ENCODE measurements at regions not wholly inside any gene's neighbourhood (a gene's known extent, or its start where the extent isn't known, plus 50 kb on each side); places are given as distances from the start of the nearest gene placed in this dataset.
"Not testable (repeated sequence)": the region's sequence is repeated elsewhere in the genome, so short reads cannot be mapped to it uniquely, and the experiment has no call there.

- no peak for FAIRE-seq
Observed at GRCh38 chr14:23862513-23862912, 91.1 kb upstream of the DHRS4 start.

GRCh38 chr14:23863836-23864235 lies 89.7 kb upstream of the DHRS4 start:
- no peak for FAIRE-seq

- no peak for FAIRE-seq
Observed at GRCh38 chr14:23864259-23864658, 89.3 kb upstream of the DHRS4 start.

- no peak for FAIRE-seq
Observed at GRCh38 chr14:23864861-23865260, 88.7 kb upstream of the DHRS4 start.

- FAIRE-seq: no peak
Observed at GRCh38 chr14:23865502-23865901, 88.1 kb upstream of the DHRS4 start.

- FAIRE-seq: no peak
Observed at GRCh38 chr14:23866269-23866668, 87.3 kb upstream of the DHRS4 start.

GRCh38 chr14:23869078-23869719 lies 84.4 kb upstream of the DHRS4 start:
- no peak for FAIRE-seq

GRCh38 chr14:23876160-23876750 lies 77.3 kb upstream of the DHRS4 start:
- no peak for FAIRE-seq

GRCh38 chr14:23877111-23877510 lies 76.5 kb upstream of the DHRS4 start:
- FAIRE-seq: no peak

GRCh38 chr14:23877538-23878180 lies 75.9 kb upstream of the DHRS4 start:
- FAIRE-seq: no peak

- no peak for FAIRE-seq
Observed at GRCh38 chr14:23881282-23881681, 72.3 kb upstream of the DHRS4 start.

GRCh38 chr14:23883684-23884540 lies 69.7 kb upstream of the DHRS4 start:
- FAIRE-seq: no peak

GRCh38 chr14:23884541-23884904 lies 69.0 kb upstream of the DHRS4 start:
- FAIRE-seq: no peak

GRCh38 chr14:23887536-23887935 lies 66.0 kb upstream of the DHRS4 start:
- no peak for FAIRE-seq

- not testable (repeated sequence) for FAIRE-seq
Observed at GRCh38 chr14:23891717-23892116, 61.9 kb upstream of the DHRS4 start.

- FAIRE-seq: not testable (repeated sequence)
Observed at GRCh38 chr14:23892289-23892688, 61.3 kb upstream of the DHRS4 start.

- FAIRE-seq: no peak
Observed at GRCh38 chr14:23894362-23895052, 59.1 kb upstream of the DHRS4 start.

- no peak for FAIRE-seq
Observed at GRCh38 chr14:23895053-23895419, 58.5 kb upstream of the DHRS4 start.

GRCh38 chr14:23895480-23895879 lies 58.1 kb upstream of the DHRS4 start:
- FAIRE-seq: no peak

GRCh38 chr14:23896609-23897153 lies 56.9 kb upstream of the DHRS4 start:
- no peak for FAIRE-seq

GRCh38 chr14:23897291-23897690 lies 56.3 kb upstream of the DHRS4 start:
- peak; percentile 37 for FAIRE-seq

- FAIRE-seq: not testable (repeated sequence)
Observed at GRCh38 chr14:23898359-23898758, 55.2 kb upstream of the DHRS4 start.

GRCh38 chr14:23899788-23900187 lies 53.8 kb upstream of the DHRS4 start:
- FAIRE-seq: no peak
